ENCODE measurements at regions not wholly inside any gene's neighbourhood (a gene's known extent, or its start where the extent isn't known, plus 50 kb on each side); places are given as distances from the start of the nearest gene placed in this dataset.

- 82 to 87% methylated on average over 4 to 12 of the region's 12 CpGs for WGBS, 2 donors
- Histone ChIP-seq H3K9me3 (no peaks in the 10 kb centered on the region), H3K27me3 (no peaks in the 10 kb centered on the region), H3K36me3 (no peaks in the 10 kb centered on the region), H3K4me1 (no peaks in the 10 kb centered on the region), H3K4me3 (no peak overlapping the region), H3K27ac (no peak overlapping the region)
- ATAC-seq (ENCODE audit: low FRiP score in 2 of 2) (no peak), DNase-seq (peak in 1 of 2 donors; percentile 55)
- no peak for TF ChIP-seq POLR2AphosphoS5 (IDR thresholded peaks at IDR 0.05)
Measured at GRCh38 chr12:31227401-31227981, 98.5 kb downstream of the SINHCAF start.

GRCh38 chr12:31228811-31229792 lies 96.8 kb downstream of the SINHCAF start:
- no peak overlapping the region for H3K4me3 ChIP-seq
- no peaks in the 10 kb centered on the region for H3K9me3 ChIP-seq
- no peak overlapping the region for H3K27ac ChIP-seq
- WGBS, 2 donors, result 81 to 87% methylated on average over 17 to 23 of the region's 23 CpGs
- no peaks in the 10 kb centered on the region for H3K36me3 ChIP-seq
- no peaks in the 10 kb centered on the region for H3K4me1 ChIP-seq
- ATAC-seq (ENCODE audit: low FRiP score in 2 of 2) (peak in 1 of 2 donors; percentile 3), DNase-seq (peak in 1 of 2 donors; percentile 59)
- no peaks in the 10 kb centered on the region for H3K27me3 ChIP-seq
- TF ChIP-seq CTCF (IDR thresholded peaks at IDR 0.05) (no peak), EP300 (IDR thresholded peaks at IDR 0.05) (no peak), POLR2AphosphoS5 (IDR thresholded peaks at IDR 0.05) (no peak), POLR2A (IDR thresholded peaks at IDR 0.05) (no peak)

- Histone ChIP-seq H3K4me1 (peaks cover 0 to under 1% (median 0%) of the 10 kb centered on the region in 4 donors), H3K36me3 (no peaks in the 10 kb centered on the region), H3K9me3 (no peaks in the 10 kb centered on the region), H3K4me3 (no peak overlapping the region), H3K27me3 (no peaks in the 10 kb centered on the region), H3K27ac (no peak overlapping the region)
- 83 to 91% methylated on average over 5 of the region's 5 CpGs for WGBS, 2 donors
- DNase-seq, result no peak
- ATAC-seq (ENCODE audit: low FRiP score in 2 of 2), result no peak
- TF ChIP-seq POLR2AphosphoS5 (IDR thresholded peaks at IDR 0.05) (no peak), POLR2A (IDR thresholded peaks at IDR 0.05) (no peak), CTCF (IDR thresholded peaks at IDR 0.05) (no peak), EP300 (IDR thresholded peaks at IDR 0.05) (no peak)
Measured at GRCh38 chr12:31230004-31230403, 95.9 kb downstream of the SINHCAF start.

Measured in upper lobe of left lung (tissue), 6 donors.